ENCODE measurements at regions not wholly inside any gene's neighbourhood (a gene's known extent, or its start where the extent isn't known, plus 50 kb on each side); places are given as distances from the start of the nearest gene placed in this dataset.
A peak's percentile ranks its signal among the peaks of the same experiment; 100 is the strongest.

- in situ Hi-C loops (cut with HindIII; ENCODE audit: low pct_ligation_motif_present, low sequenced_read_pairs): no loop called here
- TF ChIP-seq, protein P1, sequence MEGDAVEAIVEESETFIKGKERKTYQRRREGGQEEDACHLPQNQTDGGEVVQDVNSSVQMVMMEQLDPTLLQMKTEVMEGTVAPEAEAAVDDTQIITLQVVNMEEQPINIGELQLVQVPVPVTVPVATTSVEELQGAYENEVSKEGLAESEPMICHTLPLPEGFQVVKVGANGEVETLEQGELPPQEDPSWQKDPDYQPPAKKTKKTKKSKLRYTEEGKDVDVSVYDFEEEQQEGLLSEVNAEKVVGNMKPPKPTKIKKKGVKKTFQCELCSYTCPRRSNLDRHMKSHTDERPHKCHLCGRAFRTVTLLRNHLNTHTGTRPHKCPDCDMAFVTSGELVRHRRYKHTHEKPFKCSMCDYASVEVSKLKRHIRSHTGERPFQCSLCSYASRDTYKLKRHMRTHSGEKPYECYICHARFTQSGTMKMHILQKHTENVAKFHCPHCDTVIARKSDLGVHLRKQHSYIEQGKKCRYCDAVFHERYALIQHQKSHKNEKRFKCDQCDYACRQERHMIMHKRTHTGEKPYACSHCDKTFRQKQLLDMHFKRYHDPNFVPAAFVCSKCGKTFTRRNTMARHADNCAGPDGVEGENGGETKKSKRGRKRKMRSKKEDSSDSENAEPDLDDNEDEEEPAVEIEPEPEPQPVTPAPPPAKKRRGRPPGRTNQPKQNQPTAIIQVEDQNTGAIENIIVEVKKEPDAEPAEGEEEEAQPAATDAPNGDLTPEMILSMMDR (IDR thresholded peaks at IDR 0.05; ENCODE audit: low read depth, low read length, missing control alignments): no peak
- Histone ChIP-seq H3K4me3 (ENCODE audit: low read depth, low read length) (no peak overlapping the region), H3K36me3 (replicated peaks) (no peaks in the 10 kb centered on the region), H3K27me3 (replicated peaks) (no peaks in the 10 kb centered on the region), H3K27ac (no peak overlapping the region)
- no peak for DNase-seq
Measured at GRCh38 chr5:149437391-149438040, 58.4 kb upstream of the IL17B start.

- TF ChIP-seq, protein P1 (IDR thresholded peaks at IDR 0.05; ENCODE audit: low read depth, low read length, missing control alignments): no peak
- no peak for DNase-seq
- in situ Hi-C loops (cut with HindIII; ENCODE audit: low pct_ligation_motif_present, low sequenced_read_pairs): no loop called here
- Histone ChIP-seq H3K4me3 (ENCODE audit: low read depth, low read length) (no peak overlapping the region), H3K36me3 (replicated peaks) (peaks cover 12% of the 10 kb centered on the region), H3K27me3 (replicated peaks) (no peaks in the 10 kb centered on the region), H3K27ac (no peak overlapping the region)
Measured at GRCh38 chr5:149435660-149436059, 56.6 kb upstream of the IL17B start.

DNA sequence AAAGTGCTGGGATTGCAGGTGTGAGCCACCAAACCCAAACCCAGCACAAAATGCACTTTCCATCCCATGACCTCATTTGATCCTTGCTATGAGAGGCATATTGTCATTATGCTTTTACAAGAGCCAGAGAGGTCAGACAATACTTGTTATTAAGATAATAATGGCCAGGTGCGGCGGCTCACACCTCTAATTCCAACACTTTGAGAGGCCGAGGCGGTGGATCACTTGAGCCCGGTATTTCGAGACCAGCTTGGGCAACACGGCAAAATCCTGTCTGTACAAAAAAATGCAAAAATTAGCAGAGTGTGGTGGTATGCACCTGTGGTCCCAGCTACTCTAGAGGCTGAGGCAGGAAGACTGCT is 55.9 kb upstream of the IL17B start:
- Histone ChIP-seq H3K4me3 (ENCODE audit: low read depth, low read length) (no peak overlapping the region), H3K27me3 (replicated peaks) (no peaks in the 10 kb centered on the region), H3K27ac (no peak overlapping the region), H3K36me3 (replicated peaks) (peaks cover 16% of the 10 kb centered on the region)
- in situ Hi-C loops (cut with HindIII; ENCODE audit: low pct_ligation_motif_present, low sequenced_read_pairs): no loop called here
- TF ChIP-seq, protein P1 (IDR thresholded peaks at IDR 0.05; ENCODE audit: low read depth, low read length, missing control alignments): no peak
- DNase-seq: no peak

- Histone ChIP-seq H3K4me3 (ENCODE audit: low read depth, low read length) (no peak overlapping the region), H3K27me3 (replicated peaks) (no peaks in the 10 kb centered on the region), H3K27ac (peak overlapping the region; percentile 10), H3K36me3 (replicated peaks) (peaks cover 22% of the 10 kb centered on the region)
- TF ChIP-seq, protein P1 (IDR thresholded peaks at IDR 0.05; ENCODE audit: low read depth, low read length, missing control alignments): peak; percentile 91
- in situ Hi-C loops (cut with HindIII; ENCODE audit: low pct_ligation_motif_present, low sequenced_read_pairs): no loop called here
- DNase-seq: peak; percentile 78
Measured at GRCh38 chr5:149434162-149435014, 55.3 kb upstream of the IL17B start.

- peak overlapping the region; percentile 10 for H3K27ac ChIP-seq
- DNase-seq: peak; percentile 53
- in situ Hi-C loops (cut with HindIII; ENCODE audit: low pct_ligation_motif_present, low sequenced_read_pairs): no loop called here
Measured at GRCh38 chr5:149433524-149434131, 54.5 kb upstream of the IL17B start.

More at GRCh38 chr5:149433524-149434131, 54.5 kb upstream of the IL17B start:
- Histone ChIP-seq H3K4me3 (ENCODE audit: low read depth, low read length) (no peak overlapping the region), H3K36me3 (replicated peaks) (peaks cover 30% of the 10 kb centered on the region), H3K27me3 (replicated peaks) (no peaks in the 10 kb centered on the region)
- TF ChIP-seq, protein P1 (IDR thresholded peaks at IDR 0.05; ENCODE audit: low read depth, low read length, missing control alignments): no peak
